H1 (cell line): ENCODE measurements at regions not wholly inside any gene's neighbourhood (a gene's known extent, or its start where the extent isn't known, plus 50 kb on each side); places are given as distances from the start of the nearest gene placed in this dataset.

Experiments
- CTCF ChIA-PET: fragments of 300-600 bp; sonication (Branson Sonifier 250); formaldehyde crosslinking; loops from one replicate; lab custom pipeline; 2021; ENCODE audit not compliant: partially characterized antibody; lab: Charles Lee
- POLR2A ChIA-PET: fragments of 300-600 bp; sonication (Branson Sonifier 250); formaldehyde crosslinking; loops from one replicate; lab custom pipeline; 2021; ENCODE audit warnings: inconsistent platforms; ENCODE audit not compliant: partially characterized antibody; lab: Charles Lee
- DNase-seq, 2 experiments: peaks; one replicate each; pipeline versions ENCODE4 v3.0.0 to v3.0.0-alpha.2; 2010 to 2022; ENCODE audit warnings: low spot score in 2 of 2, low read depth in 1 of 2, mixed read lengths in 1 of 2
- FAIRE-seq: peaks from 2 replicates; lab custom pipeline; 2011; peaks lifted over from hg19 to GRCh38; lab: Jason Lieb, UNC
- H2AFZ ChIP-seq: 2 replicates; pipeline ENCODE4 v1.8.1; 2012; ENCODE audit warnings: low read length, inconsistent platforms
- H2AK5ac ChIP-seq: 2 replicates; pipeline ENCODE4 v1.6.1; 2013; ENCODE audit warnings: low read depth, low read length
- H2BK120ac ChIP-seq: replicated peaks from 2 replicates; pipeline ENCODE3; 2013; ENCODE audit warnings: low read depth, low read length, inconsistent platforms
- H2BK12ac ChIP-seq: 2 replicates; pipeline ENCODE4 v1.6.1; 2013; ENCODE audit warnings: low read depth, low read length
- H2BK15ac ChIP-seq: 2 replicates; pipeline ENCODE4 v1.6.1; 2013; ENCODE audit warnings: low read length
- H2BK20ac ChIP-seq: 2 replicates; pipeline ENCODE4 v1.6.1; 2013; ENCODE audit warnings: low read length
- H2BK5ac ChIP-seq: 2 replicates; pipeline ENCODE4 v1.6.1; 2013; ENCODE audit warnings: low read depth, low read length
- H3K14ac ChIP-seq: 2 replicates; pipeline ENCODE4 v1.6.1; 2013; ENCODE audit warnings: inconsistent platforms; ENCODE audit not compliant: insufficient read length
- H3K18ac ChIP-seq: 2 replicates; pipeline ENCODE4 v1.6.1; 2013; ENCODE audit warnings: low read length; ENCODE audit errors: extremely low read depth
- H3K23ac ChIP-seq: 2 replicates; pipeline ENCODE4 v1.6.1; 2013; ENCODE audit warnings: inconsistent platforms; ENCODE audit not compliant: insufficient read length
- H3K23me2 ChIP-seq: 2 replicates; pipeline ENCODE4 v1.6.1; 2013; ENCODE audit warnings: low read depth, low read length
- H3K27ac ChIP-seq: 2 replicates; pipeline ENCODE4 v1.6.1; 2011; ENCODE audit warnings: low read depth, low read length, inconsistent platforms
- H3K27me3 ChIP-seq, 4 experiments: replicated peaks in 1 of 4; 1 replicate in 1 of 4; 2 replicates in 3 of 4; pipeline versions ENCODE4 v1.6.1 to v1.8.1; 2011 to 2013; ENCODE audit warnings: low read length in 3 of 4, mild to moderate bottlenecking in 3 of 4, inconsistent platforms in 2 of 4, mixed read lengths in 2 of 4, moderate library complexity in 1 of 4; ENCODE audit not compliant: control insufficient read depth in 3 of 4, insufficient read depth in 3 of 4; ENCODE audit errors: extremely low read depth in 1 of 4
- H3K36me3 ChIP-seq, 4 experiments: 2 replicates each; pipeline versions ENCODE4 v1.6.1 to v1.8.1; 2011 to 2013; ENCODE audit warnings: mild to moderate bottlenecking in 4 of 4, low read length in 3 of 4, moderate library complexity in 2 of 4, control low read depth in 1 of 4, inconsistent platforms in 1 of 4; ENCODE audit not compliant: insufficient read depth in 4 of 4, control insufficient read depth in 2 of 4
- H3K4ac ChIP-seq: replicated peaks from 2 replicates; pipeline ENCODE3; 2013; ENCODE audit warnings: low read length, low read depth, mixed read lengths, inconsistent platforms; ENCODE audit not compliant: insufficient read length
- H3K4me1 ChIP-seq, 4 experiments: replicated peaks in 1 of 4; 1 replicate in 1 of 4; 2 replicates in 3 of 4; pipeline versions ENCODE4 v1.6.1 to v1.8.1; 2011 to 2013; ENCODE audit warnings: low read length in 3 of 4, inconsistent platforms in 2 of 4, mixed read lengths in 1 of 4; ENCODE audit not compliant: insufficient read depth in 4 of 4, control insufficient read depth in 3 of 4
- H3K4me2 ChIP-seq, 2 experiments: 2 replicates each; pipeline versions ENCODE4 v1.6.1 to v1.8.1; 2011 to 2013; ENCODE audit warnings: low read depth in 2 of 2, low read length in 2 of 2, control low read depth in 1 of 2, inconsistent platforms in 1 of 2, mild to moderate bottlenecking in 1 of 2; ENCODE audit not compliant: insufficient read depth in 1 of 2
- H3K4me3 ChIP-seq, 4 experiments: fragments of 200-600, 300-600 bp in 1 of 4; sonication (generic), shearing (Covaris generic), sonication (Bioruptor Twin) in 1 of 4; 2 replicates each; pipeline versions ENCODE4 v1.5.1 to v1.8.1; 2011 to 2016; ENCODE audit warnings: low read length in 4 of 4, low read depth in 3 of 4, control low read depth in 2 of 4, inconsistent platforms in 2 of 4, mild to moderate bottlenecking in 2 of 4, mixed read lengths in 1 of 4, moderate library complexity in 1 of 4; ENCODE audit not compliant: insufficient read depth in 2 of 4; ENCODE audit errors: extremely low read depth in 1 of 4
- H3K56ac ChIP-seq: replicated peaks from 2 replicates; pipeline ENCODE3; 2013; ENCODE audit warnings: low read depth, mild to moderate bottlenecking, mixed read lengths, low read length, inconsistent platforms; ENCODE audit not compliant: insufficient read length
- H3K79me1 ChIP-seq: 2 replicates; pipeline ENCODE4 v1.6.1; 2013; ENCODE audit warnings: low read depth, low read length, control low read depth
- H3K79me2 ChIP-seq, 2 experiments: 2 replicates each; pipeline versions ENCODE4 v1.6.1 to v1.8.1; 2012 to 2013; ENCODE audit warnings: low read length in 2 of 2, mild to moderate bottlenecking in 2 of 2, inconsistent platforms in 1 of 2; ENCODE audit not compliant: insufficient read depth in 2 of 2, control insufficient read depth in 1 of 2
- H3K9ac ChIP-seq, 4 experiments: replicated peaks in 1 of 4; 1 replicate in 1 of 4; 2 replicates in 3 of 4; pipeline versions ENCODE4 v1.6.1 to v1.8.1; 2011 to 2013; ENCODE audit warnings: low read depth in 3 of 4, low read length in 3 of 4, control low read depth in 2 of 4, mild to moderate bottlenecking in 2 of 4, moderate library complexity in 2 of 4, inconsistent platforms in 1 of 4; ENCODE audit errors: extremely low read depth in 1 of 4
- H3K9me3 ChIP-seq, 2 experiments: 2 replicates each; pipeline versions ENCODE4 v1.6.1 to v1.8.1; 2012 to 2013; ENCODE audit warnings: mild to moderate bottlenecking in 2 of 2, moderate library complexity in 2 of 2, control low read depth in 1 of 2, inconsistent platforms in 1 of 2, low read depth in 1 of 2, low read length in 1 of 2, mixed read lengths in 1 of 2; ENCODE audit not compliant: insufficient read depth in 2 of 2
- H4K20me1 ChIP-seq, 2 experiments: replicated peaks in 1 of 2; 2 replicates each; pipeline versions ENCODE3 to v1.8.1; 2011 to 2013; ENCODE audit warnings: inconsistent platforms in 2 of 2, low read length in 2 of 2, mild to moderate bottlenecking in 1 of 2; ENCODE audit not compliant: insufficient read depth in 2 of 2, control insufficient read depth in 1 of 2
- H4K5ac ChIP-seq: 2 replicates; pipeline ENCODE4 v1.6.1; 2013; ENCODE audit warnings: low read length, low read depth, mixed read lengths, inconsistent platforms; ENCODE audit not compliant: insufficient read length
- H4K8ac ChIP-seq: 2 replicates; pipeline ENCODE4 v1.8.0; 2013; ENCODE audit warnings: mild to moderate bottlenecking, moderate library complexity, low read length, inconsistent platforms; ENCODE audit not compliant: insufficient read depth; ENCODE audit errors: extremely low read depth
- H4K91ac ChIP-seq: replicated peaks from 2 replicates; pipeline ENCODE3; 2013; ENCODE audit warnings: low read length, mixed read lengths, inconsistent platforms; ENCODE audit not compliant: insufficient read length
- HDAC2 ChIP-seq, 2 experiments: fragments of 300-600 bp in 1 of 2; sonication (generic) in 1 of 2; IDR thresholded peaks; 2 replicates each; pipeline ENCODE4 v1.6.1; 2011 to 2012; ENCODE audit warnings: low read depth in 2 of 2, low read length in 2 of 2, mild to moderate bottlenecking in 2 of 2, moderate library complexity in 2 of 2, borderline replicate concordance in 1 of 2, inconsistent platforms in 1 of 2
- MAX ChIP-seq: IDR thresholded peaks from 2 replicates; pipeline ENCODE4 v1.6.1; 2012; ENCODE audit warnings: inconsistent platforms
- POU5F1 ChIP-seq: IDR thresholded peaks from 2 replicates; pipeline ENCODE4 v1.6.1; 2011; ENCODE audit warnings: low read depth, mild to moderate bottlenecking, low read length, moderate library complexity
- SAP30 ChIP-seq: fragments of 300-600 bp; sonication (generic); IDR thresholded peaks from 2 replicates; pipeline ENCODE4 v1.7.1; 2012; ENCODE audit warnings: low read length, moderate library complexity, mild to moderate bottlenecking, inconsistent platforms; ENCODE audit not compliant: insufficient read depth, insufficient replicate concordance
- WGBS, 2 experiments: shearing (Covaris generic) in 1 of 2; methylation state at CpG; one replicate each; pipeline versions ENCODE4 v1.1.6 to v1.1.7; 2013 to 2015; ENCODE audit warnings: low lambda C conversion rate in 2 of 2, mixed read lengths in 2 of 2, inconsistent platforms in 1 of 2, low coverage in 1 of 2, missing lambda C conversion rate in 1 of 2; ENCODE audit not compliant: insufficient replicate concordance in 2 of 2, insufficient coverage in 1 of 2, insufficient read length in 1 of 2; ENCODE audit errors: extremely low coverage in 1 of 2, missing lambda C conversion rate in 1 of 2; 5-methylcytosine and 5-hydroxymethylcytosine counted together

GRCh38 chr18:78642296-78642951 is 337.2 kb upstream of the SALL3 start:
- H2AK5ac ChIP-seq = no peak overlapping the region
- H4K20me1 ChIP-seq = peaks cover 0 to 5% of the 10 kb centered on the region in 2 experiments
- whole genome bisulfite sequencing, 2 experiments = 86% methylated on average over 11 of the region's 11 CpGs; no CpG with 5 or more reads in 1 of the 2 experiments
- POLR2A ChIA-PET = no interaction called here
- no peak overlapping the region for H3K9ac ChIP-seq
- no peak overlapping the region for H3K14ac ChIP-seq
- H4K8ac ChIP-seq = no peak overlapping the region
- no peaks in the 10 kb centered on the region; a peak in 1 of 4 replicates for H3K9me3 ChIP-seq
- no peak overlapping the region for H3K23ac ChIP-seq
- peaks cover 7% of the 10 kb centered on the region; the same call in 1 of the 2 replicates for H3K23me2 ChIP-seq
- TF ChIP-seq MAX = no peak
- TF ChIP-seq POU5F1 = no peak
- TF ChIP-seq HDAC2 (IDR thresholded peaks at IDR 0.05; ENCODE audit: borderline replicate concordance in 1 of 2, low read depth in 2 of 2, low read length in 2 of 2) = no peak
- TF ChIP-seq SAP30 = no peak
- H3K79me2 ChIP-seq = no peaks in the 10 kb centered on the region
- H3K36me3 ChIP-seq = no peaks in the 10 kb centered on the region
- no peak overlapping the region for H3K27ac ChIP-seq
- no peak overlapping the region for H4K5ac ChIP-seq
- DNase-seq (no peak), FAIRE-seq (no peak)
- CTCF ChIA-PET = no interaction called here
- no peak overlapping the region for H3K4ac ChIP-seq
- H3K18ac ChIP-seq = no peak overlapping the region
- no peak overlapping the region for H3K4me3 ChIP-seq
- H3K27me3 ChIP-seq = no peaks in the 10 kb centered on the region
- no peak overlapping the region for H2BK12ac ChIP-seq
- no peak overlapping the region for H2BK120ac ChIP-seq
- H3K4me1 ChIP-seq = no peaks in the 10 kb centered on the region; a peak in 1 of 7 replicates
- H4K91ac ChIP-seq = no peak overlapping the region
- no peak overlapping the region for H2AFZ ChIP-seq
- no peak overlapping the region for H2BK20ac ChIP-seq
- H3K4me2 ChIP-seq = no peak overlapping the region
- no peak overlapping the region for H2BK15ac ChIP-seq
- 0 out of 2 replicates have a peak, but pooled peaks cover 3% of the 10 kb centered on the region for H3K79me1 ChIP-seq
- H3K56ac ChIP-seq = no peak overlapping the region
- no peak overlapping the region for H2BK5ac ChIP-seq
